ENCODE measurements at regions not wholly inside any gene's neighbourhood (a gene's known extent, or its start where the extent isn't known, plus 50 kb on each side); places are given as distances from the start of the nearest gene placed in this dataset.

- Histone ChIP-seq H3K27me3 (ENCODE audit: control insufficient read depth, low read length) (no peaks in the 10 kb centered on the region), H3K4me1 (ENCODE audit: control insufficient read depth, low read length) (no peaks in the 10 kb centered on the region), H3K27ac (ENCODE audit: low read depth, low read length) (no peak overlapping the region), H3K4me2 (ENCODE audit: low read length) (no peak overlapping the region), H3F3A (ENCODE audit: control insufficient read depth, insufficient read depth) (no peaks in the 10 kb centered on the region), H3K9me2 (replicated peaks; ENCODE audit: control insufficient read depth, low read length) (no peaks in the 10 kb centered on the region), H3K79me2 (ENCODE audit: control insufficient read depth, low read length) (no peaks in the 10 kb centered on the region), H3K36me3 (ENCODE audit: control insufficient read depth, low read length) (no peaks in the 10 kb centered on the region), H3K4me3 (ENCODE audit: low read length) (no peak overlapping the region), H4K20me1 (ENCODE audit: control insufficient read depth, insufficient read depth, low read depth, low read length) (no peaks in the 10 kb centered on the region), H3K9me3 (ENCODE audit: control insufficient read depth, insufficient read depth, low read length) (no peaks in the 10 kb centered on the region)
- TF ChIP-seq EZH2phosphoT487 (IDR thresholded peaks at IDR 0.05; ENCODE audit: borderline replicate concordance, low read length) (no peak), CTCF (IDR thresholded peaks at IDR 0.05; ENCODE audit: low read depth, low read length, poor library complexity, severe bottlenecking) (no peak)
Observed at GRCh38 chr11:116689413-116690127, 83.2 kb downstream of the BUD13 start.

GRCh38 chr11:116688202-116688540, 84.6 kb downstream of the BUD13 start:
- Histone ChIP-seq H3F3A (ENCODE audit: control insufficient read depth, insufficient read depth) (no peaks in the 10 kb centered on the region), H3K4me2 (ENCODE audit: low read length) (no peak overlapping the region), H3K27ac (ENCODE audit: low read depth, low read length) (no peak overlapping the region), H3K4me1 (ENCODE audit: control insufficient read depth, low read length) (no peaks in the 10 kb centered on the region), H3K36me3 (ENCODE audit: control insufficient read depth, low read length) (no peaks in the 10 kb centered on the region), H3K27me3 (ENCODE audit: control insufficient read depth, low read length) (no peaks in the 10 kb centered on the region), H3K4me3 (ENCODE audit: low read length) (no peak overlapping the region), H4K20me1 (ENCODE audit: control insufficient read depth, insufficient read depth, low read depth, low read length) (no peaks in the 10 kb centered on the region), H3K79me2 (ENCODE audit: control insufficient read depth, low read length) (no peaks in the 10 kb centered on the region), H3K9me3 (ENCODE audit: control insufficient read depth, insufficient read depth, low read length) (no peaks in the 10 kb centered on the region), H3K9me2 (replicated peaks; ENCODE audit: control insufficient read depth, low read length) (no peaks in the 10 kb centered on the region)
- TF ChIP-seq EZH2phosphoT487 (IDR thresholded peaks at IDR 0.05; ENCODE audit: borderline replicate concordance, low read length) (no peak), CTCF (IDR thresholded peaks at IDR 0.05; ENCODE audit: low read depth, low read length, poor library complexity, severe bottlenecking) (no peak)

- H3K27ac ChIP-seq (ENCODE audit: low read depth, low read length): no peak overlapping the region
Observed at GRCh38 chr11:116687458-116688201, 85.2 kb downstream of the BUD13 start.

More at GRCh38 chr11:116687458-116688201, 85.2 kb downstream of the BUD13 start:
- Histone ChIP-seq H3K4me1 (ENCODE audit: control insufficient read depth, low read length) (no peaks in the 10 kb centered on the region), H3K4me2 (ENCODE audit: low read length) (no peak overlapping the region), H3K27me3 (ENCODE audit: control insufficient read depth, low read length) (no peaks in the 10 kb centered on the region), H4K20me1 (ENCODE audit: control insufficient read depth, insufficient read depth, low read depth, low read length) (no peaks in the 10 kb centered on the region), H3K9me3 (ENCODE audit: control insufficient read depth, insufficient read depth, low read length) (no peaks in the 10 kb centered on the region), H3K36me3 (ENCODE audit: control insufficient read depth, low read length) (no peaks in the 10 kb centered on the region), H3K79me2 (ENCODE audit: control insufficient read depth, low read length) (no peaks in the 10 kb centered on the region), H3F3A (ENCODE audit: control insufficient read depth, insufficient read depth) (no peaks in the 10 kb centered on the region), H3K4me3 (ENCODE audit: low read length) (no peak overlapping the region), H3K9me2 (replicated peaks; ENCODE audit: control insufficient read depth, low read length) (no peaks in the 10 kb centered on the region)
- no peak for TF ChIP-seq CTCF (IDR thresholded peaks at IDR 0.05; ENCODE audit: low read depth, low read length, poor library complexity, severe bottlenecking)
- TF ChIP-seq EZH2phosphoT487 (IDR thresholded peaks at IDR 0.05; ENCODE audit: borderline replicate concordance, low read length): no peak

Measured in DOHH2 (cell line).